Fibroblast of lung (primary cell): ENCODE measurements at regions not wholly inside any gene's neighbourhood (a gene's known extent, or its start where the extent isn't known, plus 50 kb on each side); places are given as distances from the start of the nearest gene placed in this dataset.
A peak's percentile ranks its signal among the peaks of the same experiment; 100 is the strongest.

Source experiments
- DNase-seq, 2 donors: peaks; one replicate each; pipeline versions ENCODE4 v3.0.0 to v3.0.0-alpha.2; 2010; ENCODE audit warnings: low read depth in 2 of 2
- H2AFZ ChIP-seq: 2 replicates; pipeline ENCODE4 v1.5.1; 2012; ENCODE audit warnings: low read length, control low read depth, inconsistent platforms
- H3K27ac ChIP-seq: 2 replicates; pipeline ENCODE4 v1.5.1; 2011; ENCODE audit warnings: low read length, control low read depth; ENCODE audit not compliant: insufficient read depth
- H3K27me3 ChIP-seq: 2 replicates; pipeline ENCODE4 v1.5.1; 2011; ENCODE audit warnings: mild to moderate bottlenecking, low read length; ENCODE audit not compliant: control insufficient read depth, insufficient read depth
- H3K36me3 ChIP-seq: 2 replicates; pipeline ENCODE4 v1.5.1; 2011; ENCODE audit warnings: low read length; ENCODE audit not compliant: control insufficient read depth, insufficient read depth
- H3K4me1 ChIP-seq: 2 replicates; pipeline ENCODE4 v1.5.1; 2011; ENCODE audit warnings: low read length; ENCODE audit not compliant: control insufficient read depth, insufficient read depth; ENCODE audit errors: extremely low read depth
- H3K4me2 ChIP-seq: 2 replicates; pipeline ENCODE4 v1.5.1; 2011; ENCODE audit warnings: low read length, control low read depth; ENCODE audit not compliant: insufficient read depth; ENCODE audit errors: extremely low read depth
- H3K4me3 ChIP-seq, 4 experiments: fragments of 200-600 bp in 1 of 4; sonication (generic) in 1 of 4; replicated peaks in 1 of 4; 2 replicates each; pipeline ENCODE4 v1.5.1; 2011 to 2016; ENCODE audit warnings: low read length in 4 of 4, low read depth in 3 of 4, mild to moderate bottlenecking in 3 of 4, control low read depth in 2 of 4, inconsistent platforms in 1 of 4, mixed read lengths in 1 of 4; ENCODE audit not compliant: insufficient read depth in 1 of 4; ENCODE audit errors: control extremely low read depth in 1 of 4
- H3K79me2 ChIP-seq: 2 replicates; pipeline ENCODE4 v1.5.1; 2012; ENCODE audit warnings: mild to moderate bottlenecking, low read length, inconsistent platforms; ENCODE audit not compliant: control insufficient read depth, insufficient read depth
- H3K9ac ChIP-seq: 2 replicates; pipeline ENCODE4 v1.5.1; 2011; ENCODE audit warnings: mild to moderate bottlenecking, low read length, control low read depth; ENCODE audit not compliant: insufficient read depth
- H3K9me3 ChIP-seq: 2 replicates; pipeline ENCODE4 v1.5.1; 2012; ENCODE audit warnings: low read depth, low read length; ENCODE audit not compliant: control insufficient read depth, insufficient read depth
- H4K20me1 ChIP-seq: 2 replicates; pipeline ENCODE4 v1.5.1; 2011; ENCODE audit warnings: low read length; ENCODE audit not compliant: control insufficient read depth, insufficient read depth; ENCODE audit errors: extremely low read depth
- EZH2 ChIP-seq: IDR thresholded peaks from 2 replicates; pipeline ENCODE4 v1.5.1; 2012; ENCODE audit warnings: low read length, control low read depth, mild to moderate bottlenecking; ENCODE audit errors: missing control alignments
- TF ChIP-seq, protein P1 (sequence below), 2 donors: IDR thresholded peaks in 1 of 2; conservative IDR thresholded peaks in 1 of 2; 1 replicate in 1 of 2; 2 replicates in 1 of 2; pipeline ENCODE4 v1.5.1; 2011 to 2012; ENCODE audit warnings: low read length in 2 of 2, control low read depth in 1 of 2, inconsistent platforms in 1 of 2, low read depth in 1 of 2, mild to moderate bottlenecking in 1 of 2

GRCh38 chr13:70814684-70815083, 706.4 kb upstream of the KLHL1 start:
- no peaks in the 10 kb centered on the region for H3K4me1 ChIP-seq
- no peaks in the 10 kb centered on the region for H3K79me2 ChIP-seq
- H3K9ac ChIP-seq: no peak overlapping the region
- no peaks in the 10 kb centered on the region for H3K36me3 ChIP-seq
- no peaks in the 10 kb centered on the region for H4K20me1 ChIP-seq
- H3K9me3 ChIP-seq: no peaks in the 10 kb centered on the region
- H3K4me2 ChIP-seq: no peak overlapping the region
- H3K27me3 ChIP-seq: no peaks in the 10 kb centered on the region
- no peak for TF ChIP-seq EZH2
- TF ChIP-seq, protein P1, sequence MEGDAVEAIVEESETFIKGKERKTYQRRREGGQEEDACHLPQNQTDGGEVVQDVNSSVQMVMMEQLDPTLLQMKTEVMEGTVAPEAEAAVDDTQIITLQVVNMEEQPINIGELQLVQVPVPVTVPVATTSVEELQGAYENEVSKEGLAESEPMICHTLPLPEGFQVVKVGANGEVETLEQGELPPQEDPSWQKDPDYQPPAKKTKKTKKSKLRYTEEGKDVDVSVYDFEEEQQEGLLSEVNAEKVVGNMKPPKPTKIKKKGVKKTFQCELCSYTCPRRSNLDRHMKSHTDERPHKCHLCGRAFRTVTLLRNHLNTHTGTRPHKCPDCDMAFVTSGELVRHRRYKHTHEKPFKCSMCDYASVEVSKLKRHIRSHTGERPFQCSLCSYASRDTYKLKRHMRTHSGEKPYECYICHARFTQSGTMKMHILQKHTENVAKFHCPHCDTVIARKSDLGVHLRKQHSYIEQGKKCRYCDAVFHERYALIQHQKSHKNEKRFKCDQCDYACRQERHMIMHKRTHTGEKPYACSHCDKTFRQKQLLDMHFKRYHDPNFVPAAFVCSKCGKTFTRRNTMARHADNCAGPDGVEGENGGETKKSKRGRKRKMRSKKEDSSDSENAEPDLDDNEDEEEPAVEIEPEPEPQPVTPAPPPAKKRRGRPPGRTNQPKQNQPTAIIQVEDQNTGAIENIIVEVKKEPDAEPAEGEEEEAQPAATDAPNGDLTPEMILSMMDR (conservative IDR thresholded peaks at IDR 0.05 in 1 of 2, IDR thresholded peaks at IDR 0.05 in 1 of 2; ENCODE audit: low read depth in 1 of 2, low read length in 2 of 2): no peak
- DNase-seq: no peak
- no peak overlapping the region for H3K27ac ChIP-seq
- H3K4me3 ChIP-seq: no peak overlapping the region
- no peak overlapping the region for H2AFZ ChIP-seq

GRCh38 chr13:70812481-70812880, 704.2 kb upstream of the KLHL1 start:
- H3K4me2 ChIP-seq: no peak overlapping the region
- no peak for TF ChIP-seq EZH2
- TF ChIP-seq, protein P1 (conservative IDR thresholded peaks at IDR 0.05 in 1 of 2, IDR thresholded peaks at IDR 0.05 in 1 of 2; ENCODE audit: low read depth in 1 of 2, low read length in 2 of 2): no peak
- no peaks in the 10 kb centered on the region for H3K27me3 ChIP-seq
- no peak overlapping the region for H3K4me3 ChIP-seq
- H3K36me3 ChIP-seq: no peaks in the 10 kb centered on the region
- H3K27ac ChIP-seq: no peak overlapping the region
- no peak overlapping the region for H3K9ac ChIP-seq
- H2AFZ ChIP-seq: no peak overlapping the region
- peak; percentile 89 to 90 for DNase-seq
- H3K79me2 ChIP-seq: no peaks in the 10 kb centered on the region
- H3K4me1 ChIP-seq: no peaks in the 10 kb centered on the region
- H3K9me3 ChIP-seq: no peaks in the 10 kb centered on the region
- no peaks in the 10 kb centered on the region for H4K20me1 ChIP-seq

GRCh38 chr13:70809588-70809987, 701.3 kb upstream of the KLHL1 start:
- Histone ChIP-seq H4K20me1 (no peaks in the 10 kb centered on the region), H3K4me3 (no peak overlapping the region), H3K27ac (no peak overlapping the region), H2AFZ (no peak overlapping the region), H3K9ac (no peak overlapping the region), H3K4me1 (no peaks in the 10 kb centered on the region), H3K27me3 (no peaks in the 10 kb centered on the region), H3K4me2 (no peak overlapping the region), H3K36me3 (no peaks in the 10 kb centered on the region), H3K9me3 (no peaks in the 10 kb centered on the region), H3K79me2 (no peaks in the 10 kb centered on the region)
- TF ChIP-seq, protein P1 (conservative IDR thresholded peaks at IDR 0.05 in 1 of 2, IDR thresholded peaks at IDR 0.05 in 1 of 2; ENCODE audit: low read depth in 1 of 2, low read length in 2 of 2): no peak
- no peak for TF ChIP-seq EZH2
- DNase-seq: no peak
